Mesodermal cell (in vitro differentiated cells): ENCODE measurements at regions not wholly inside any gene's neighbourhood (a gene's known extent, or its start where the extent isn't known, plus 50 kb on each side); places are given as distances from the start of the nearest gene placed in this dataset.

Experiments used
- H3K27ac ChIP-seq: 2 replicates; pipeline ENCODE4 v1.7.0; 2013; ENCODE audit warnings: mild to moderate bottlenecking, low read depth, low read length, moderate library complexity; ENCODE audit not compliant: severe bottlenecking
- H3K36me3 ChIP-seq: 2 replicates; pipeline ENCODE4 v1.7.1; 2013; ENCODE audit warnings: mild to moderate bottlenecking, low read length, moderate library complexity; ENCODE audit not compliant: control insufficient read depth, insufficient read depth
- H3K4me1 ChIP-seq: one replicate; pipeline ENCODE4 v1.7.1; 2013; ENCODE audit warnings: mild to moderate bottlenecking, low read length; ENCODE audit not compliant: insufficient read depth, control insufficient read depth, poor library complexity, severe bottlenecking
- H3K4me3 ChIP-seq: 2 replicates; pipeline ENCODE4 v1.7.0; 2013; ENCODE audit warnings: low read length, control low read depth, mild to moderate bottlenecking; ENCODE audit not compliant: insufficient read depth, poor library complexity, severe bottlenecking; ENCODE audit errors: extremely low read depth
- H3K9me3 ChIP-seq: 2 replicates; pipeline ENCODE4 v1.7.1; 2013; ENCODE audit warnings: mild to moderate bottlenecking, low read length, moderate library complexity; ENCODE audit not compliant: control insufficient read depth
- WGBS, 2 experiments: methylation state at CpG; one replicate each; pipeline ENCODE4 v1.1.5; 2013; ENCODE audit warnings: missing lambda C conversion rate in 2 of 2; ENCODE audit not compliant: insufficient coverage in 2 of 2; 5-methylcytosine and 5-hydroxymethylcytosine counted together

GRCh38 chr6:81565071-81565470, 187.4 kb downstream of the TENT5A start:
- no peaks in the 10 kb centered on the region for H3K36me3 ChIP-seq

GRCh38 chr6:81564470-81565068, 187.9 kb downstream of the TENT5A start:
- Histone ChIP-seq H3K27ac (peak overlapping the region; percentile 76), H3K4me1 (peaks cover 32% of the 10 kb centered on the region), H3K36me3 (no peaks in the 10 kb centered on the region), H3K4me3 (no peak overlapping the region), H3K9me3 (no peaks in the 10 kb centered on the region)
- WGBS, 2 experiments, result 100% methylated on average over 1 of the region's 2 CpGs; no CpG with 5 or more reads in 1 of the 2 experiments

More at GRCh38 chr6:81565071-81565470, 187.4 kb downstream of the TENT5A start:
- Histone ChIP-seq H3K27ac (peak overlapping the region; percentile 76), H3K4me3 (no peak overlapping the region), H3K9me3 (no peaks in the 10 kb centered on the region), H3K4me1 (peaks cover 32% of the 10 kb centered on the region)
- no CpG with 5 or more reads among the region's 2 CpGs for WGBS, 2 experiments

DNA sequence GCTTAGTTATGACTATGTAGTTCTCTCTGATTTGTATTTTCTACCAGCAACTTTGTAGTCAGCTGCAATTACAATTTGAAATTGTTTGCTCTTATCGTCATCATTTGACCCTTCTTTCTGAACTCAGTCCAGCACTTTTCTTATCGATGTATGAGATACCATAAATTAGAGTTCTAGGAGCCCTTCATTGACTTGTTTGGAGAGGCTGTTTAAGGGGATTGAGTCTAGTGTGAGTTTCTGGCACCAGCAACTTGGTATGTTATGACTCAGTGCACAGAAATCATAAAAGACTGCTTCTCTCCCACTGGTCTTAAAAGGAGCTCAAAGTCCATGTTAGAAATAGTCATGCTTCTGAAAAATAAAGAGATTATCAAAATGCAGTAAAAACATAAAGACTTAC, 190.3 kb downstream of the TENT5A start:
- H3K27ac ChIP-seq, result peak overlapping the region; percentile 58
- no CpG with 5 or more reads among the region's 2 CpGs for WGBS, 2 experiments
- H3K9me3 ChIP-seq, result no peaks in the 10 kb centered on the region
- H3K4me3 ChIP-seq, result no peak overlapping the region
- no peaks in the 10 kb centered on the region for H3K36me3 ChIP-seq
- H3K4me1 ChIP-seq, result peaks cover 32% of the 10 kb centered on the region

DNA sequence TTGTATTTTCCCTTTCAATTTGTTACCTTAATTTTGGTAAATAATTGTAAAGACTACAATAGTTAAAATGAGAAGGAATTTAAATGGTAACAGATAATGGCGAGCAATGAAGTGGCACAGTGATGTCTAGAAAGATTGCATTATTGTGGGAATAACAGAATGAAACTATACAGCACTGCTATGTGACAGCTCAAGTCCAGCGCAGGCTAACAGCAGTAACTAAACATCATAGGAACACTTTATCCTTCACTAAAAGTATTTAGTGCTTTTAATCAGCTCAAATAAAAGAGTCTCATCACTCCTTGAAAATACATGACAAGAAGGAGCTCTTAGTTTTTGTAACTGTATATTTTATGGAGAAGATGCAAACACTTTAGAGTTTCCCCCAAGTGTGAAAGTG, 190.8 kb downstream of the TENT5A start:
- H3K9me3 ChIP-seq, result no peaks in the 10 kb centered on the region
- 73 to 100% methylated on average over 1 of the region's 2 CpGs for WGBS, 2 experiments
- H3K4me3 ChIP-seq, result no peak overlapping the region
- H3K4me1 ChIP-seq, result peaks cover 32% of the 10 kb centered on the region
- no peaks in the 10 kb centered on the region for H3K36me3 ChIP-seq
- H3K27ac ChIP-seq, result peak overlapping the region; percentile 58

- H3K4me1 ChIP-seq, result peaks cover 32% of the 10 kb centered on the region
- H3K27ac ChIP-seq, result peak overlapping the region; percentile 11
- no peak overlapping the region for H3K4me3 ChIP-seq
- H3K9me3 ChIP-seq, result no peaks in the 10 kb centered on the region
- WGBS, 2 experiments, result 100% methylated on average over 1 of the region's 2 CpGs; no CpG with 5 or more reads in 1 of the 2 experiments
- no peaks in the 10 kb centered on the region for H3K36me3 ChIP-seq
These were observed 191.4 kb downstream of the TENT5A start for GRCh38 chr6:81561071-81561564.

- no peak overlapping the region for H3K27ac ChIP-seq
- H3K4me3 ChIP-seq, result no peak overlapping the region
- H3K9me3 ChIP-seq, result no peaks in the 10 kb centered on the region
- no peaks in the 10 kb centered on the region for H3K36me3 ChIP-seq
- 80% methylated on average over 1 of the region's 1 CpG; no CpG with 5 or more reads in 1 of the 2 experiments for whole genome bisulfite sequencing, 2 experiments
- H3K4me1 ChIP-seq, result peaks cover 26% of the 10 kb centered on the region
These were observed 194.7 kb downstream of the TENT5A start for GRCh38 chr6:81557811-81558210.

- no peak overlapping the region for H3K4me3 ChIP-seq
- no CpG with 5 or more reads among the region's 2 CpGs for WGBS, 2 experiments
- H3K36me3 ChIP-seq, result no peaks in the 10 kb centered on the region
- H3K4me1 ChIP-seq, result peaks cover 23% of the 10 kb centered on the region
- no peak overlapping the region for H3K27ac ChIP-seq
- H3K9me3 ChIP-seq, result no peaks in the 10 kb centered on the region
These were observed 195.9 kb downstream of the TENT5A start for GRCh38 chr6:81556551-81556950.

GRCh38 chr6:81553216-81553615, 199.3 kb downstream of the TENT5A start:
- Histone ChIP-seq H3K27ac (peak overlapping the region; percentile 24), H3K9me3 (peaks cover 13% of the 10 kb centered on the region), H3K36me3 (no peaks in the 10 kb centered on the region), H3K4me1 (peaks cover 15% of the 10 kb centered on the region), H3K4me3 (no peak overlapping the region)
- whole genome bisulfite sequencing, 2 experiments, result no CpG with 5 or more reads among the region's 2 CpGs

GRCh38 chr6:81552644-81553043, 199.8 kb downstream of the TENT5A start:
- Histone ChIP-seq H3K4me1 (peaks cover 15% of the 10 kb centered on the region), H3K9me3 (peaks cover 13% of the 10 kb centered on the region), H3K4me3 (no peak overlapping the region), H3K36me3 (no peaks in the 10 kb centered on the region), H3K27ac (peak overlapping the region; percentile 36)
- WGBS, 2 experiments, result no CpG with 5 or more reads among the region's 3 CpGs

DNA sequence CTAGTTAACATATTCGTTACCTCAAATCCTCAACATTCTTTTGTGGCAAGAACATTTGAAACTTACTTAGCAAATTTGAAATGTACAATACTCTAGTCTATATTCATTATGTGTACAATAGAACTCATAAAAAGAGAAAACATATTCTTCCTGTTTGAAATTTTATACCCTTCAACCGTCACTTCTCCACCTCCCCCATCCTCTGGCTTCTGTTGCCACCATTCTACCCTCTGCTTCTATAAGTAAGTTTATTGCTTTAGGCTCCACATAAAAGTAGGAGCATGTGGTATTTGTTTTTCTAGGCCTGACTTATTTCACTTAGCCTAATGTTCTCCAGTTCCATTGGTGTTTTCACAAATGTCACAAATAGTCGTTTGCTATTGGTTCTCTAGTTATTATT, 205.3 kb downstream of the TENT5A start:
- no CpG with 5 or more reads among the region's 3 CpGs for WGBS, 2 experiments
- H3K9me3 ChIP-seq, result peaks cover 13% of the 10 kb centered on the region
- peaks cover 3% of the 10 kb centered on the region for H3K4me1 ChIP-seq
- H3K4me3 ChIP-seq, result no peak overlapping the region
- no peak overlapping the region for H3K27ac ChIP-seq
- H3K36me3 ChIP-seq, result no peaks in the 10 kb centered on the region

DNA sequence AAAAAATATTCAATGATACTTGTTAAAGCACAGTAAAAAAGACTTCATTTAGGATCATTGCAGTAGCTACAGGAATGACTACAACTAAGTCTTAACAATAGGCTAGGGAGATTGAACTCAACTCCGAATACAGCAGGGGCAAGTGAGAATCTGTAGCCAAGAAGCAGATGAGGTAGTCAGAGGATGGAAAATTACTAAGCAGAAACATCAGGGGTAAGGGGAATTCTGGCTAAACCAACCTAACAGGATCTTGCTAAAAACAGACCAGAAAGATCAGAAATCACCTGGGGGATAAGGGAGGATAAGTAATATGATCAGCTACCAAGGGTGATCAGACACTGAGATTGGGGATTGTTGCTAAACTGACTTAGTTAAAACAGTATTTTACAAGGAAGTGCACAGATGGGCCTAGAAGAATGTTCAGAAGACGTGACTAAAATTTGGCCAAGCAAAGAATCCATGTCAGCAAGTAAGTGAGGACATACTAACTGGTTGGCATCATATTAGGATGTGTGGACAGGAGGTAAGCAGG, 217.5 kb downstream of the TENT5A start:
- WGBS, 2 experiments, result 96 to 100% methylated on average over 2 of the region's 2 CpGs
- H3K4me1 ChIP-seq, result no peaks in the 10 kb centered on the region
- no peaks in the 10 kb centered on the region for H3K9me3 ChIP-seq
- no peaks in the 10 kb centered on the region for H3K36me3 ChIP-seq
- H3K4me3 ChIP-seq, result no peak overlapping the region
- H3K27ac ChIP-seq, result no peak overlapping the region
